Endothelial cell of umbilical vein (primary cell): ENCODE measurements at regions not wholly inside any gene's neighbourhood (a gene's known extent, or its start where the extent isn't known, plus 50 kb on each side); places are given as distances from the start of the nearest gene placed in this dataset.

Experiments used
- BruUV-seq: library from RNA; stranded (reverse); fragments of 400-500 nt; replicated peaks from 2 replicates; lab custom pipeline; 2021; lab: Mats Ljungman, UMichigan
- CTCF ChIA-PET: fragments of 300-600, 350-600 bp; sonication (Branson Sonifier 250); formaldehyde crosslinking; loops from one replicate; lab custom pipeline; 2021; ENCODE audit warnings: antibody characterized with exemption, inconsistent platforms; lab: Charles Lee
- POLR2A ChIA-PET: fragments of 300-600, 350-600 bp; sonication (Branson Sonifier 250); formaldehyde crosslinking; loops from one replicate; lab custom pipeline; 2021; ENCODE audit warnings: antibody characterized with exemption, inconsistent platforms; lab: Charles Lee
- DNase-seq: peaks from one replicate; pipeline ENCODE4 v3.0.0-alpha.2; 2011; ENCODE audit warnings: low read depth, low spot score
- FAIRE-seq: peaks from 2 replicates; lab custom pipeline; 2011; peaks lifted over from hg19 to GRCh38; lab: Jason Lieb, UNC
- H2AFZ ChIP-seq: 2 replicates; pipeline ENCODE4 v1.6.0; 2012; ENCODE audit warnings: low read depth, low read length, control low read depth, inconsistent platforms
- H3K27ac ChIP-seq: 2 replicates; pipeline ENCODE4 v1.5.1; 2011; ENCODE audit warnings: low read depth, mild to moderate bottlenecking, control low read depth, low read length, moderate library complexity; ENCODE audit not compliant: insufficient read depth
- H3K27me3 ChIP-seq, 2 experiments: 2 replicates each; pipeline versions ENCODE4 v1.6.0 to v1.6.1; 2011; ENCODE audit warnings: low read length in 2 of 2, mixed read lengths in 1 of 2; ENCODE audit not compliant: control insufficient read depth in 2 of 2, insufficient read depth in 2 of 2
- H3K36me3 ChIP-seq, 2 experiments: 2 replicates in 1 of 2; 3 replicates in 1 of 2; pipeline ENCODE4 v1.5.1; 2011; ENCODE audit warnings: low read length in 2 of 2, mild to moderate bottlenecking in 1 of 2, moderate library complexity in 1 of 2; ENCODE audit not compliant: control insufficient read depth in 2 of 2, insufficient read depth in 2 of 2; ENCODE audit errors: extremely low read depth in 1 of 2
- H3K4me1 ChIP-seq: 3 replicates; pipeline ENCODE4 v1.5.1; 2011; ENCODE audit warnings: mild to moderate bottlenecking, low read length; ENCODE audit not compliant: control insufficient read depth, insufficient read depth; ENCODE audit errors: extremely low read depth
- H3K4me2 ChIP-seq: 2 replicates; pipeline ENCODE4 v1.6.1; 2011; ENCODE audit warnings: low read length, control low read depth, mixed read lengths; ENCODE audit not compliant: insufficient read depth
- H3K4me3 ChIP-seq, 3 experiments: fragments of 200-600 bp in 1 of 3; sonication (generic), shearing (Covaris generic) in 1 of 3; replicated peaks in 1 of 3; 2 replicates each; pipeline ENCODE4 v1.5.1; 2011 to 2016; ENCODE audit warnings: control low read depth in 3 of 3, low read length in 3 of 3, mild to moderate bottlenecking in 2 of 3, inconsistent platforms in 1 of 3, low read depth in 1 of 3, moderate library complexity in 1 of 3; ENCODE audit not compliant: insufficient read depth in 1 of 3
- H3K79me2 ChIP-seq: 2 replicates; pipeline ENCODE4 v1.6.0; 2012; ENCODE audit warnings: low read length, inconsistent platforms; ENCODE audit not compliant: control insufficient read depth, insufficient read depth
- H3K9ac ChIP-seq: replicated peaks from 2 replicates; pipeline ENCODE3; 2011; ENCODE audit warnings: low read length, control low read depth; ENCODE audit not compliant: insufficient read depth; ENCODE audit errors: extremely low read depth
- H3K9me1 ChIP-seq: replicated peaks from 3 replicates; pipeline ENCODE4 v1.6.0; 2011; ENCODE audit warnings: mild to moderate bottlenecking, low read length; ENCODE audit not compliant: control insufficient read depth, insufficient read depth; ENCODE audit errors: extremely low read depth
- H3K9me3 ChIP-seq: replicated peaks from 2 replicates; pipeline ENCODE4 v1.5.1; 2012; ENCODE audit warnings: low read length, inconsistent platforms; ENCODE audit not compliant: control insufficient read depth, insufficient read depth
- H4K20me1 ChIP-seq: replicated peaks from 2 replicates; pipeline ENCODE3; 2011; ENCODE audit warnings: mild to moderate bottlenecking, low read length; ENCODE audit not compliant: control insufficient read depth, insufficient read depth; ENCODE audit errors: extremely low read depth
- EZH2 ChIP-seq: IDR thresholded peaks from 2 replicates; pipeline ENCODE4 v1.6.1; 2012; ENCODE audit warnings: borderline replicate concordance, low read depth, mild to moderate bottlenecking, moderate library complexity, low read length, inconsistent platforms; ENCODE audit not compliant: severe bottlenecking
- FOS ChIP-seq: IDR thresholded peaks from 2 replicates; pipeline ENCODE4 v1.6.1; 2011; ENCODE audit warnings: mild to moderate bottlenecking, low read length, moderate library complexity, borderline replicate concordance; ENCODE audit not compliant: insufficient read depth
- GATA2 ChIP-seq: IDR thresholded peaks from 2 replicates; pipeline ENCODE4 v1.7.0; 2011; ENCODE audit warnings: low read depth, mild to moderate bottlenecking, moderate library complexity, mixed read lengths, low read length; ENCODE audit not compliant: insufficient read length, insufficient read depth
- JUN ChIP-seq: IDR thresholded peaks from 2 replicates; pipeline ENCODE4 v1.6.1; 2011; ENCODE audit warnings: borderline replicate concordance, low read depth; ENCODE audit not compliant: insufficient read length, insufficient read depth
- MAX ChIP-seq: IDR thresholded peaks from 2 replicates; pipeline ENCODE4 v1.6.1; 2011; ENCODE audit not compliant: insufficient read depth, insufficient read length
- MYC ChIP-seq: IDR thresholded peaks from one replicate; pipeline ENCODE4 v1.6.1; 2011; ENCODE audit warnings: mild to moderate bottlenecking, low read depth, low read length
- POLR2A ChIP-seq: IDR thresholded peaks from 2 replicates; pipeline ENCODE4 v1.6.1; 2012; ENCODE audit warnings: low read depth, mild to moderate bottlenecking, control low read depth, low read length
- POLR2AphosphoS5 ChIP-seq: IDR thresholded peaks from 2 replicates; pipeline ENCODE4 v1.6.1; 2012; ENCODE audit warnings: low read depth, mild to moderate bottlenecking, control low read depth, low read length, moderate library complexity; ENCODE audit not compliant: insufficient read depth
- dilution Hi-C: fragments of 300-500 bp; cut with MboI; formaldehyde crosslinking; loops from one replicate; pipeline ENCODE4 v1.15.0; 2019; ENCODE audit warnings: low sequenced_read_pairs; ENCODE audit not compliant: extremely low pct_ligation_motif_present
- intact Hi-C: fragments of 100-400 bp; cut with micrococcal nuclease; formaldehyde crosslinking; loops from one replicate; pipeline ENCODE4 v1.10.0; 2022
- TF ChIP-seq, protein P1 (sequence below), 2 donors: IDR thresholded peaks; 1 replicate in 1 of 2; 2 replicates in 1 of 2; pipeline ENCODE4 v1.5.1; 2011; ENCODE audit warnings: low read length in 2 of 2, mild to moderate bottlenecking in 2 of 2, moderate library complexity in 2 of 2, control low read depth in 1 of 2, inconsistent platforms in 1 of 2, low read depth in 1 of 2; ENCODE audit not compliant: insufficient read depth in 1 of 2; ENCODE audit errors: extremely low read depth in 1 of 2

DNA sequence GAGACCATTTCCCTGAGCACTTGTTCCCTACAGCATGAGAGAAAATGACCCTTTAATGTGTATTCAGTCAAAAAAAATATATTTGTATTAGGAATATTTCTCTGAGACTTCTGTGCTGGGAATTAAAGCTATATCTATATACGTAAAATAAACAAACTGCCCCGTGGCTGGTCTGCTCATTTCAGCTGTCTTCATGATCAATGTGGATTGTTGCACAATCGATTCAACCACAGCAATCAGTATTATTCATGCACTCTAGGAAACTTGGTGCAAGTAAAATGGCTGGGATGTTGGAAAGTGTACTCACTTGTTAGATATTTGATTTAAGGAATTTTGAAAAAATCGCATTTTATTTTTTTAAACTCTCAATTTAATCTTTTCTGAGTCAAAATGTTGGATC is 307.9 kb upstream of the ZFP42 start:
- Histone ChIP-seq H3K4me2 (no peak overlapping the region), H3K36me3 (no peaks in the 10 kb centered on the region), H4K20me1 (no peaks in the 10 kb centered on the region), H3K9me1 (no peaks in the 10 kb centered on the region), H3K4me1 (no peaks in the 10 kb centered on the region), H3K79me2 (no peaks in the 10 kb centered on the region), H3K27ac (no peak overlapping the region), H3K27me3 (no peaks in the 10 kb centered on the region), H3K9ac (no peak overlapping the region), H2AFZ (no peak overlapping the region), H3K9me3 (peaks cover 1% of the 10 kb centered on the region), H3K4me3 (no peak overlapping the region)
- BruUV-seq: no TSS peak
- ChIA-PET CTCF (no interaction called here), POLR2A (no interaction called here)
- FAIRE-seq (no peak), DNase-seq (no peak)
- dilution Hi-C loops (no loop called here), intact Hi-C loops (no loop called here)
- TF ChIP-seq MAX: no peak
- no peak for TF ChIP-seq EZH2
- TF ChIP-seq FOS: no peak
- no peak for TF ChIP-seq GATA2
- TF ChIP-seq JUN: no peak
- TF ChIP-seq MYC: no peak
- TF ChIP-seq, protein P1, sequence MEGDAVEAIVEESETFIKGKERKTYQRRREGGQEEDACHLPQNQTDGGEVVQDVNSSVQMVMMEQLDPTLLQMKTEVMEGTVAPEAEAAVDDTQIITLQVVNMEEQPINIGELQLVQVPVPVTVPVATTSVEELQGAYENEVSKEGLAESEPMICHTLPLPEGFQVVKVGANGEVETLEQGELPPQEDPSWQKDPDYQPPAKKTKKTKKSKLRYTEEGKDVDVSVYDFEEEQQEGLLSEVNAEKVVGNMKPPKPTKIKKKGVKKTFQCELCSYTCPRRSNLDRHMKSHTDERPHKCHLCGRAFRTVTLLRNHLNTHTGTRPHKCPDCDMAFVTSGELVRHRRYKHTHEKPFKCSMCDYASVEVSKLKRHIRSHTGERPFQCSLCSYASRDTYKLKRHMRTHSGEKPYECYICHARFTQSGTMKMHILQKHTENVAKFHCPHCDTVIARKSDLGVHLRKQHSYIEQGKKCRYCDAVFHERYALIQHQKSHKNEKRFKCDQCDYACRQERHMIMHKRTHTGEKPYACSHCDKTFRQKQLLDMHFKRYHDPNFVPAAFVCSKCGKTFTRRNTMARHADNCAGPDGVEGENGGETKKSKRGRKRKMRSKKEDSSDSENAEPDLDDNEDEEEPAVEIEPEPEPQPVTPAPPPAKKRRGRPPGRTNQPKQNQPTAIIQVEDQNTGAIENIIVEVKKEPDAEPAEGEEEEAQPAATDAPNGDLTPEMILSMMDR (IDR thresholded peaks at IDR 0.05; ENCODE audit: extremely low read depth in 1 of 2, insufficient read depth in 1 of 2, low read depth in 1 of 2, low read length in 2 of 2): no peak
- no peak for TF ChIP-seq POLR2AphosphoS5
- TF ChIP-seq POLR2A: no peak
